ENCODE measurements at regions not wholly inside any gene's neighbourhood (a gene's known extent, or its start where the extent isn't known, plus 50 kb on each side); places are given as distances from the start of the nearest gene placed in this dataset.
"Not testable (repeated sequence)": the region's sequence is repeated elsewhere in the genome, so short reads cannot be mapped to it uniquely, and the experiment has no call there.

DNA sequence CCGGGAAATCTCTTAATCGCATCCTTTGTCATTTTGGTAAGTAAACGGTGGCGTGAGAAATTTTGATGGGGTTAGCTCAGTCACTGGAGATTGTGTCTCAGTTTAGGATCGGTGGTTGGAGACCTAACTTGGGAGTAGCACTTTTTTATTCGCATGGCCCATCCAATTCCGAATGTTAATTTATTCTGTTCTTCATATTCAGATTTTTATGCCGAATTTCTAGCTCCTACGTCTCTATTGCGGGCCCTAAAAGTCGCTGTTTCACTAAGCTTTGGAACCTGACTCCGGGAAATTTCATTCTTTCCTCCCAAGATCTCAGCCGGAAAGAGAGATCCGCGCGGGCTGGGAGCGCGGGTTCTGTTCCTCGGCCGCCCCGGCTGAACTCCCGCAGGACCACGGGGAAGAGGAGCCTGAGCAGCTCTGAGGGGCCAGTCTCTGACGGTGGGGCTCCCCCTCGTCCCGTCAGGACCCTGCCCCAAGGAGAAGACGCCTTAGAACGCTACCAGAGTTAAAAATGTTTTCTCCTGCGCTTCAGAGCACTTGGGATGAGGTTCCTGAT is 279.7 kb downstream of the FAM72C start:
- DNase-seq = no peak

DNA sequence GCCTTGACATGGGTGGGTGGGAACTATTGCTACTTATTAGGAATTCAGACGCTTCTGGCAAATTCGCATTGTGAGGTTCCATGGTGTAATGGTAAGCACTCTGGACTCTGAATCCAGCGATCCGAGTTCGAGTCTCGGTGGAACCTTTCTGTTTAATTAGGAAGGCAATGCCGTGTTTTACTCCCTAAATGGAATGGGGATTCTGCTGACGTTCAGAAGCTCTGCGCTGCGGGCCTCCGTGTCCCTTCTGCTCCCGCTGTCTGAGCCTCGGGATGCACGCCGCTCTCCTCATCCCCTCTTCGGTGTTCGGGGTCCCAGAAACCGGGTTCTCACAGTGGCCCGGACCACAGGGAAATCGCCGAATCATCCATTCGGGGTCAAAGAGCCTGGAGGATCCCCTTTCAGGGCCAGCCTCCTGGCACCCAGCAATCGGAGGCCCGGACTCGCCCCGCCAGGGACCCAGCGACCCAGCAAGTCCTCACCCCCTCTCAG is 280.3 kb downstream of the FAM72C start:
- no peak for DNase-seq

DNA sequence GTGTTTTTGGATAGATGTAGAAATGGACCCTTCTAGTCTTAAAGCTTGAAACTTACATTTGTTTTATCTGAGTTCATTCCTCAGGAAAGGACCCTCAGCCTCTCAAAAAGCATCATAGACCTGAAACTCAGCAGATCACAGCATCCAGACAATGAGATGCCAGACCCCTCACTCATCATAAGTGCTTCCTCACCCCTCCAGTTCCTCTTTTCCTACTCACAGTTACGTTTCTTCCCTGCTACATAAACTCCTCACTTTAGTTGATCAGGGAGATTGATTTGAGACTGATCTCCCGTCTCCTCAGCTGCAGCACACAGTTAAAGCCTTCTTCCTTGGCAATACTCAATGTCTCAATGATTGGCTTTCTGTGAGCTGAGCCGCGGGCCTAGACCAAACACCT is 282.0 kb downstream of the FAM72C start:
- no peak for DNase-seq

DNA sequence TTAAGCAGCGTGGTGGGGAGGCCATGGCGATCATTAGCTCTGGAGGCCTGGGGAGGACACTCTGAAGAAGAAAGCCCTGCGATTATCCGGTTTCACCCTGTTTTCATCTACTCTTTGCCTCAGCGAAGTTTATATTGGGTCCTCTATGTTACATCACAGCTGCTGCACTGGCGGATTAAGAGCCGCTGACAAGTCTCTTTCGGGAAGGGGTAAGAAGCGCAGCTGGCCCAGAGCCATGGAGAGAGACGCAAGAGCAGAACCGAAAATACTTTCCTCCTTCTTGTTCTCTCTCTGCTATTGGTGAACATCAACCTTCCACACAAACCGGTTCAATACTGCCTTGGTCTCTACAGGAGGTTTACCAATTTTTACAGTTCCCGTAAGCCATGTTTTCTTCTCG is 291.5 kb downstream of the FAM72C start:
- DNase-seq = no peak

DNA sequence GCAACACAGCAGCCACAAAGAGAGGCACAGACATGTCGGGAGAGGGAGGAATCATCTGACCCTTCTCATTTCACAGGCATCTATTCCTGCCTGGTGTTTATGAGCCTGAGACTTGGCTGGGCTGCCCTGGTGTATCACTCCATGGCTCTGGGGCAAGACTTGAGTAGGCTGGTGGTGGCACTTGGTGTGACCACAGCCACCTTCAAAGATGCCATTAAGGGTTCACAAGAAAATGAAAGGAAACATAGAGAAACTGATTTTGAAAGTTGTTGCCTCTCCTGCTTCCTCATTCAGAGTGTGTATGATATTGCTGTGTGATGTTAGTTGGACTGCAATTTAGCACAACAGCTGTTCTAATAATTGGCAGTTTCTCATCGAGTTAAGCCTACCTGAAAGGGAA is 298.8 kb downstream of the FAM72C start:
- DNase-seq = no peak

DNA sequence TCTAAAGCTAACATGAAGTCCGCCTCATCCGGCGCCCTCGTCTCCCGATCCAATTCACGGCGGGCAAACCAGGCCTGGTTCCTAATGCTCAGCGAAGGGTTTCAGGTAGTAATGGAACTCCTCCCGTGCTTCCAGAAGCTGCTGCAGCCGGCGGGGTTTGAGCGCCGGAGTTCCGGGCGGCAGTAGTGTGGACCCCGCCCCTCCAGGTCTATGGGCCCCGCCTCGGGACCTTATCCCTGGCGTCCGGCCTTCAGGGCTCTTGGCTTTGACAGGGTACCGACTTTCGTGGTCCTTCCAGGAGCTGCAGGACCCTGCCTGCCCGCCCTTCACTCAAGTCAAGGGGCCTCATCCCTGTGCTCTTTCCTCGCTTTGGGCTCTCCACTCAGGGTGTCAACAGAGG is 304.1 kb downstream of the FAM72C start:
- no peak for DNase-seq

DNA sequence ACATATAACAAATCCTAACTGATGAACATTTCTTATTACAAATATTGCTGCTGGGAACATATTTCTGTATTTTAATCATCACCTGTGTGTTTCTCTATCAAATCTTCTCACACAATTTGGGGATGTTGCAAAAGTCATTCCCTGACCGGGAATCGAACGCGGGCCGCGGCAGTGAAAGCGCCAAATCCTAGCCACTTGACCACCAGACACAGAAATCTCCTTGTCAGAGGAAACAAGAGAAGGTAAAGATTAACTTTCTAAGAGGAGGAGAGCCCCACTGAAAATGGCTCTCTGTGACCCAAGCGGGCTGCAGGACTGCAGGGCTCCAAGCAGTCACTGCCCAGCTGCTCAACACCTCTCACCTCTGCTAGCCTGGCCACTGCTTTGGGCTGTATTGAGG is 304.9 kb downstream of the FAM72C start:
- no peak for DNase-seq

DNA sequence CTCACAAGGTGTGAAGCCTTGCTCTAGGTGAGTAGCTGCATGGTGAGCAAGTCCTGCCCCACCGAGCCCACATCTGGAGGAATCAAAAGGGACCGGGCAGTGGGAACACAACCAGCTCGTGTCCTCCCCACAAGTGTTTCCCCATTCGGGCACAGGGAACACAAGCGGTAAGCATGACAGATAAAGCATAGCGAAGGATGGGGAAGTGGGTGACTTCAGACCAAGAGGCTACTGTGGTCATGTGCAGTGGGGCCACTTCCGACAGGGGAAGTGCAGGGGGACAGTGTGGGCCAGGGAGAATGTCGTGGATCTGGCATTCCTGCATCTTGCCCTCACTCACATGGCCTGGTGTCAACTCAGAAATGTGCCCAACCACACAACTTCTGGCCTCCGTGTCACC is 306.2 kb downstream of the FAM72C start:
- DNase-seq = no peak

DNA sequence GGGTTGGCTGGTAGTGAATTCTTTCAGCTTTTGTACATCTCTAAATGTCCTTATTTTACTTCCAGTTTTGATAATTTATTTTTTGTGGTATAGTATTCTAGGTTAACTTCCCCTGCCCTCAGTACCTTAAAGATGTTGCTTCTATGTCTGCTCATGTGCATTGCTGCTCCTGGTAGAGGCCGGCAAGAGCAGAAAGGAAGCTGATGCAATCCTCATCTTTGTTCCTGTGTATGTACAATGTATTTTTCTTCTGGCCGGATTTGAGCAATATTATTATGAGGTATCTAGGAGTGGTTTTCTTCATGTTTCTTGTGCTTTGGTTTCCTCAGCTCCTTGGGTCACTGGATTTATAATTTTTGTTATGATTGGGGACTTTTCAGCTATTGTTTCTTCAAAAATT is 308.7 kb downstream of the FAM72C start:
- not testable (repeated sequence) for DNase-seq

DNA sequence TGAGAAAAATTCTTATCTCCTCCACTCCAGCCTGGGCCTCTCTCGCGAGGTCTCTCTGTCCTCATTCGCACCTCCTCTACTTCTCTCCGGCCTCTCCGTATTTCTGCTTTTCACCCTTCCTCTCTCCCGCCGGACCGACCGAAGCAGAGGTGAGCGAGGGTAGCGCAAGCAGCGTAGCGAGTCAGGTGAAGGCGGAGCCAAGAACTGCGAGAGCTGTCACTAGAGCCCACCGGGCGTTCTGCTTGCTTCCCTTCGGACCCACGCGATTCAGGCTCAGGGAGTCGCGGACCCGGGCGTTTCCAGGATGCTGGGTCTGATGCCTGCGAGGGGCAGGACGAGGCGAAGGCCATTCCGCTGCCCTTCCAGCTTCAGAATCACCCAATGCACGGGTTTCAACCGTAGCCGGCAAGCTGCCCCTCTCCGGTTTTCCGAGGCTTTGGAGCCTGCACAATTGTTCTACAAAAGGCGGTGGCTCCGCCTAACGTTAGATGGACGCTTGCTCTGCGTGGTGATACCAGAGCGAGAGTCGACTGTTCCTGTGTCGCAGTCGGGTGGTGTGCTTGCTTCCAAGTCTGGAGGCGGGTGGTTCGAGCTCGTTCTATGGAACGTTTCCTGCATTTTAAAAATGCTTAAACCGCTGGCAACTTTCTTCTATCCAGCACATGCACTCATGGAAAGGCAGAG is 310.2 kb downstream of the FAM72C start:
- no peak for DNase-seq

DNA sequence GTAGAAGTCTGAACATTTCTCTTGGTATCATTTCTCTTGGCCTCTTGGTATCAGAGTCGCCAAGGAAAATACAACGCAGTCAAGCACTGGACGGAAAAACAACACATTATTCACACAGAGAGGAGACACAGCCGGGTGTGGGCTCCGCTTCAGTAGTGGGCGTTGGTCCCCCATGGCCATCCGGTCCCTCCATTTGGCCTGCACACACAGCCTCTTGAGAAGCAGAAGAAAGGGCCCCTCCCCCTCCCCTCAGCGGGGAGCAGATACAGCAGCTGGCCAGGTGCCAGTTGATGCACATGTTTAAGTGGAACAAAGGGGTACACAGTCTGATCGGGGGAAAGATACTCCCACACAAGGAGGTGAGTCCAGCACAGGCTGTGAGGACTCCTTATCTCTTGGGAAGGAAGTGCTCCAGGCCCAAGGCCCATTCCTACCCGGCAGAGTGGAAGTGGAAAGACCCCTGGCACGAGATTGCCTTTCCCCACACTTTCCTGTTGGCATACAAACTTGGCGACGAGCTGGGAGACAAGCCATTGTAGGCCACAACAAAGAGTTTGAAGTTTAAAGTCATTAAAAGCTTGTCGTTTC is 311.3 kb downstream of the FAM72C start:
- DNase-seq = no peak

DNA sequence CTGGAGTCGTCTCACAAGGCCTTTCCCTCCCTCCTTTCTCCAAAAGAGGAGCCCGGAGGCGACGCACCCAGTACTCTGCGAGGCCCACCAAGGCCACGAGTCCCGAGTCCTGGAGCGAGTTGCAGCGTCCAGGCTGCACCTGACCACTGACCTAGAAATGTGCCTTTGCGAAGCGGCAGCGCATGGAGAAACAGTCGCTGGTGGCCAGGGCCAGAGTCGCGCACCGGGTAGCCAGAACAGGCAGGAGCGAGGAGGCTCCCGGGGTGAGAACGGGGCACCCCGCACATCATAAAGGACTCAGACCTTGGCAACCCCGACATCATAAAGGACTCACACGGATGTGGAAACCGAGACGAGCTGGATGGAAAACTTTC is 318.4 kb downstream of the FAM72C start:
- no peak for DNase-seq

DNA sequence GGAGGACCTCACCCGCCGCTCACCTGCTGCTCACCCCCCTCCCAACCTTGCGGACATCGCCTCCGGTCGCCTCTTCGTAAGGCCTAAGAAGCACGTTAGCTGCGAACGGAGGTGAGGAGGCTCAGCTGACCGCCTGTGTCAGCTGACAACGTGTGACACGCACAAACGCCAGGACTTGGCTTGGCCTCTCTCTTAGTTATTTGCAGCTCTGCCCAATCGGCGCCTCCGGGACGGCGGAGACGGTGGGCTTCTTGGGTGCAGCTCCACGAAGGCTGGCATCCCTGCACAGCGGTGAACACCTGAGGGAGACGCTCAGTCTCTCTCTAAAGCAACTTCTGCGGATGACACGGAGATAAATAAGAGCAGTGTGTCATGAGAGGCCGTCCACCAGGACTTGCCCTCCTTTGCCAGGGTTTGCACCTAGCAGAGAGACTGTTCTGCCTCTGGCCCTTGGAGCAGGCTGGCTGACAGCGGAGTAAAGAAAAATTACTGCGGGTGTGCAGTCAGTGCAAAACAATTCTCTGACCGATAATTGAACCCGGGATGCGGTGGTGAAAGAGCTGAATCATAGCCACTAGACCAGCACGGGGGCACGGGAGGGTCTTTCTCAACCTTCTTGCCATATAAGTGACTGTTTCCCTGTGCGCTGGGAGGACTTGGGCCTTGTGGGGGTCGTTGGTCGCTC is 318.9 kb downstream of the FAM72C start:
- DNase-seq = no peak

DNA sequence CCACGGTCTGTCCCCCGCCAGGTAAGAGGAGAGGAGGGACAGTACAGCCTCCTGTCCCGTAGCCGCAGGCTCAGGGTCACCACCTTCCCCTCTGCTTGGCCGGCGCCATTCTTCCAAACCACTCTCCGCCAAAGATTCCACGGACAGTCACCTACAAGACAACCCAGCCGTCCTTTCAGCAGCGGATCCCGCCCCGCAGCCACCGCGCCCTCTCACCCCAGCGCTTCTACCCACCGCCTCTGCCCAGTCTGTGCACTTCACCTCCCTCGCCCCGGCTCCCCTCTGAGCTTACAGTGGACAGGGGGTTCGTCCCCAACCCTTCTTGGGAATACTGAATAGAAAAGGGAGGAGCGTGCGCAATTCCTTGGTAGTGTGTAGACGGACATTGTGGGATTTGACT is 319.6 kb downstream of the FAM72C start:
- DNase-seq = no peak

DNA sequence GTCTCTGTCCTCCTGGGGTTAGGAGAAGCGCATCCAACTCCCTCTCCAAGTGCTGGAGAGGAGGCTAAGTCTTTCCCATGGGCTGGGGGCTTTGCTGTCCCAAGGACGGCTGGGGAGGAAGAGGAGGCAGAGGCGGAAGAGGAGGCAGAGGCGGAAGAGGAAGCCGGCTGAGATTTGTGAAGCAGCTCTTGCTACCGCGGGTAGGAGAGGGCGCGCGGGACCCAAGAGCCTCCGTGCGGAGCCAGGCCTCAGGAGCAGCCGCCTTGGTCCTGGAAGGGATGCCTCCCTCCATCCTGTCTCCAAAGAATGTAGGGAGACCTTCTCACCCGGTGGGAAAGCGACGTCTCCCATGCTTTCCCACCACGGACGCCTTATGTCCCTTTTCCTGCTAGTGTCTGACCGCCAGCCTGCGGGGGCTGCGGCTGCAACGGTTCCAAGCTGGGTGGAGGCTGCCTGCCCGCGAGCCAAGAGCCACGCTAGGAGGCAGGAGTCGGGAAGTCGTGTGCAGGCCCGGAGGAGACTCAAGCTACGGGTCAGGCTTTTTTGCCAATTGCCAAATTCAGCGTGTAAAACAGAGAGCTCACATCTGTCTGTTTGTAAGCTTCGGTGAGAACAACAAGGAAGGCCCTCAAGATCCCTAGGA is 320.3 kb downstream of the FAM72C start:
- DNase-seq = no peak

DNA sequence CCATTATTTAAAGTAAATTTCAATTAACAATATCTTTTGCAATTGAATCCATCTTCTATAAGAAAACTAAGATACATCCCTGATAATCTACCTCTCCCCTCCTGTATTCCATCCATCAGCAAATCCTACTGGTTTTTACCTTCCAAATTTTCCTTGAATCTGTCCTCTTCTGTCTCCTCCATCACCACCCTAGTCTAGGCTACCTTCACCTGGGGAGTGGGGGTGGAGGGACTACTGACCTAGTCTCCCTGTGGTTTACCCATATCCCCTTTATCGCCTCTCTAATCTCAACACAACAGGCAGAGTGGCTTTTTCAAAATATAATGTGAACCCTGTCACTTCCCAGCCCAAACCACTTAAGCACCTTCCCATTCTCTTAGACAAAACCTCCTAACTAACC is 327.8 kb downstream of the FAM72C start:
- not testable (repeated sequence) for DNase-seq

DNA sequence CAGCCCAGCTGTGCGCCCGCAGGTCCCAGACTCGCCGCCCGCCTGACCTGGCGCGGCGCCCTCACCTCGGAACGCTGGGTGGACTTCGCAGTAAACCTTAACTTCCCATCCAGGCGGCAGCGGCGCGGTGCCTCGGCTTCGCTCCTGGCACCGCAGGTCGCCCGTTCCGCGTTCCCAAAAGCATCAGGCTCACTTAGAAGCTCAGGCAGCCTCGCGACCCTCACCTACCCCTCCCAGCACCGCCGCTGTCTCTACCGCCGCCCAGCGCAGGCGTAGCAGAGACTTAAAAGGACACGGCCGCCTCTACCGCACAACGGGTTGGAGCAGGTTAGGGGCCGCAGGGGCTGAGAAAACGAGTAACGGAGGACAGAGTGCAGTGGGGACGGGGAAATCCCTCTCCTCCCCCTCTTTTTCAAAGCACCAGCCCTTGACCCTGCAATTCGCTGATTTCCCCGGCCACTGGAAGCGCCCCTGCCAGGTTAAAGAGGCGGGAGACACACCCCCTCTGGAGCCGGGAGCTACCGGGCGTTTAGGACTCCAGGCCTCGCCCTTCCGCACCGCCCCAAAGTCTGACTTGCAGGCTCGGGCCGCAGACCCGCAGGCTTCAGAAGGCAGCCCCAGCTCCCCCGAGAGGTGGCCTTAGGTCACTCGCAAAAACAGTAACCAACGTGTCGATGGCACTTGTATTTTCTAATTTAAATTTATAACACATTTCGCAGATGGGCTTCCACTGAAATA is 328.5 kb downstream of the FAM72C start:
- DNase-seq = no peak

DNA sequence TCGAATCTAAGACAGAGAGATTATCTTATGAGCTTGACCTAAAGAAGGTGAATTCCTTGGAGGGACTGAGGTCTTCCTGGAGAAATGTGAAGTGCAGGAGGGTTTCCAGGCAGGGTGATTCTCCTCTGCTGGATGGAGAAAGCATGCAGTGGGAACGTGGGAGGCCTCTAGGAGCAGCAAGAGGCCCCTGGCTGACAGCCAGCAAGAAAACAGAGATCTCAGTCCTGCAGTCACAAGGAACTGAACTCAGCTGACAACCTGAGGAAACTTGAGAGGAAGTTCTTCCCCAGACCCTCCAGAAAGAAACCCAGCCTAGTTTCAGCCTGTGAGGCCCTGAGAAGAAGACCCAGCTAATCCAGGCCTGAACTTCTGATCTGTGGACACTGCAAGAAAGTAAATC is 345.9 kb downstream of the FAM72C start:
- DNase-seq = no peak

DNA sequence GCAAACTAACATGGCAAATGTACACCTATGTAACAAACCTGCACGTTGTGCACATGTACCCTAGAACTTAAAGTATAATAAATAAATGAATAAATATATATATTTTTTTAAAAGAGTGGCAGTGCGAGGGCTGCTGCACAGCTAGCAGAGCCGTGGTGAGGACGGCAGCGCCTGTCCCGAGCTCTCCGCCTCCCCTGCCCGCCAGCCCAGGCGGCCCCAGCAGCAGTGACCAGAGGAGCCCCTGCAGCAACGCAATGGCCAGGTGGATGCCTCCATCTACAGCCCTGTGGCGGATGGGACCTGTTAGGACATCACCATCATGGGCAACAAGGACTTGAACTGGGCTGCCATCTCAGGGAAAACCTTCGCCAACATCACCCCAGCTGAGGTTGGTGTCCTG is 351.9 kb downstream of the FAM72C start:
- no peak for DNase-seq

DNA sequence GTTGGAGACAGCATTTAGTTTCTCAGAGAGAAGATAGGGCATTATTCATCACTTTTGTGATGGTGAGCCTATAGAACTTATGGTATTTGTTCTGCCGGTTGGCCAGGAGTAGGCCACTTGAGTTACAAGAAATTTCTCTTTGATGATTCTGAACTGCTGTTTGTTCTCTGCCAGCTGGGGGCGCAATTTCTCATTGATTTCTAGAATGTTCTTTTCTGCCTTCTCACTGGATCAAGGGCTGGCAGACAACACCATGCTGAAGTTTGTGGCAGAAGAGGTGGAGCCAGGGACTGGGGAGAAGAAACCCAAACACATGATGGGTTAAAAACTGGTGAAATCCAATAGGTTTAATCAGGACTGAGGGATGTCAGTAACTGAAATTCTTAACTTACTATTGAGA is 360.6 kb downstream of the FAM72C start:
- DNase-seq = no peak

DNA sequence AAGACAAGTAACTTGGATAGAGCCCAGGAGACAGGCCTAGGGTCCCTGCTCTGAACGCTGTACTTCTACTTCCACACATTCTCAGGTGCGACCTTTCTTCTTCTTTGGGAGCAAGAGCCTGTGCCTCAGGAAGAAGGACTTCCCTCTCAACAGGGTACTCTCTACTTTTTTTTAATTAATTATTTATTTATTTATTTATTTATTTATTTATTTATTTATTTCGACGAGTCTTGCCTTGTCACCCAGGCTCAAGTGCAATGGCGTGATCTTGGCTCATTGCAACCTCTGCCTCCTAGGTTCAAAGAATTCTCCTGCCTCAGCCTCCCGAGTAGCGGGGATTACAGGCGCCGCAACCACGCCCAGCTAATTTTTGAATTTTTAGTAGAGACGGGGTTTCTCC is 361.6 kb downstream of the FAM72C start:
- DNase-seq = no peak

DNA sequence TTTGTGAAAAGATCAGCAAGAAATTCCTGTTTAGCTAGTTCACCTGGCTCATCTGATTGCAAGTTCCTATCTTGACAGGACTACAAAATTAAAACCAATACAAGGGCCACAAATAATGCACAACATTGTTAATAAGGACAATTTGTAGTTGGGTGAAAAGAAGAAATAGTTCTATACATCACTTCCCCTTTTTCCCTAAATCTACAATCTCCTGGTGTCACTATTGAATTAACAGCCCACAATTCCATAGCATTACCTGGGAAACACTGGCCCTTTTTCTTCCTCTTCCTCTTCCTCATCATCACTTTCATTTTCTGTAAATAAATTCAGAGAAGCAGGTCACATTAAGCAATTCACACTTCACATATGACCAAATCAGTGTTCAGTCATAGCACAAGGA is 366.9 kb downstream of the FAM72C start:
- no peak for DNase-seq

DNA sequence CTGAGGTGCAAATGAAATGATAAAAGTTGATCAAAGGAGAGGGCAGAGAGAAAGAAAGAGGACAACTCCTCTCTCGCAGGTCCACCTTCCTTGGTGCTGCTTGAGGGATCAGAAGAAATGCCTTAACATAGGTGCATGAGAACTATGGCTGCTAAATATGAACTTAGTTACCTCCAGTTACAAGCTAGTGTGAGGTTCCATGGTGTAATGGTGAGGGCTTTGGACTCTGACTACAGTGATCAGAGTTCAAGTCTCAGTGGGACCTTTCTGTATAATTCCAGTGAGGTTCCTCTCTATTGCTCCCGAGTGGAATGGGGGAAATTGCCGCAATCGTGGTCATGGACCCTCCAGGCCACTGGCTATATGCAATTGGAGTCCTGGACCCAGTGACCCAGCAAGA is 387.3 kb downstream of the FAM72C start:
- DNase-seq = no peak

All from bone marrow (tissue), 2 donors.